CD14-positive monocyte (primary cell): ENCODE measurements at regions not wholly inside any gene's neighbourhood (a gene's known extent, or its start where the extent isn't known, plus 50 kb on each side); places are given as distances from the start of the nearest gene placed in this dataset.

Experiments used
- DNase-seq, 3 donors: peaks; one replicate each; pipeline ENCODE4 v3.0.0-alpha.2; 2011 to 2022
- H2AFZ ChIP-seq: 2 replicates; pipeline ENCODE4 v1.6.0; 2012; ENCODE audit warnings: mild to moderate bottlenecking, low read depth, low read length, inconsistent platforms; ENCODE audit not compliant: insufficient read depth, poor library complexity, severe bottlenecking
- H3K27ac ChIP-seq, 2 donors: 1 replicate in 1 of 2; 2 replicates in 1 of 2; pipeline ENCODE4 v1.5.1; 2012 to 2013; ENCODE audit warnings: low read length in 2 of 2, control low read depth in 1 of 2, inconsistent platforms in 1 of 2, low read depth in 1 of 2, mild to moderate bottlenecking in 1 of 2
- H3K27me3 ChIP-seq, 2 donors: one replicate each; pipeline versions ENCODE4 v1.6.0 to v1.6.1; 2011 to 2013; ENCODE audit warnings: low read length in 2 of 2; ENCODE audit not compliant: control insufficient read depth in 2 of 2, insufficient read depth in 2 of 2
- H3K36me3 ChIP-seq, 2 donors: replicated peaks in 1 of 2; 1 replicate in 1 of 2; 2 replicates in 1 of 2; pipeline versions ENCODE4 v1.5.1 to v1.6.1; 2012 to 2013; ENCODE audit warnings: low read length in 2 of 2, control low read depth in 1 of 2, inconsistent platforms in 1 of 2, mild to moderate bottlenecking in 1 of 2; ENCODE audit not compliant: insufficient read depth in 2 of 2, control insufficient read depth in 1 of 2
- H3K4me1 ChIP-seq, 2 donors: 1 replicate in 1 of 2; 2 replicates in 1 of 2; pipeline versions ENCODE4 v1.5.1 to v1.6.1; 2012 to 2013; ENCODE audit warnings: low read length in 2 of 2, control low read depth in 1 of 2, inconsistent platforms in 1 of 2, mild to moderate bottlenecking in 1 of 2, moderate library complexity in 1 of 2; ENCODE audit not compliant: insufficient read depth in 2 of 2, control insufficient read depth in 1 of 2
- H3K4me2 ChIP-seq: replicated peaks from 2 replicates; pipeline ENCODE3; 2012; ENCODE audit warnings: low read length, moderate library complexity, mild to moderate bottlenecking; ENCODE audit not compliant: poor library complexity, severe bottlenecking; ENCODE audit errors: extremely low read depth
- H3K4me3 ChIP-seq, 3 experiments: fragments of 200-600 bp in 1 of 3; sonication (generic) in 1 of 3; replicated peaks in 1 of 3; 1 replicate in 2 of 3; 2 replicates in 1 of 3; pipeline ENCODE4 v1.5.1; 2011 to 2013; ENCODE audit warnings: low read length in 3 of 3, mild to moderate bottlenecking in 3 of 3, control low read depth in 2 of 3, low read depth in 2 of 3, inconsistent platforms in 1 of 3, moderate library complexity in 1 of 3
- H3K79me2 ChIP-seq: 2 replicates; pipeline ENCODE4 v1.6.0; 2012; ENCODE audit warnings: mild to moderate bottlenecking, control low read depth, inconsistent platforms, low read length, moderate library complexity; ENCODE audit not compliant: insufficient read depth
- H3K9ac ChIP-seq: 2 replicates; pipeline ENCODE4 v1.6.0; 2017; ENCODE audit warnings: low read length, mild to moderate bottlenecking; ENCODE audit not compliant: insufficient read depth, poor library complexity, severe bottlenecking
- H3K9me3 ChIP-seq, 2 donors: replicated peaks in 1 of 2; 1 replicate in 1 of 2; 2 replicates in 1 of 2; pipeline versions ENCODE4 v1.5.1 to v1.6.1; 2012 to 2013; ENCODE audit warnings: low read length in 2 of 2, control low read depth in 1 of 2; ENCODE audit not compliant: control insufficient read depth in 1 of 2, insufficient read depth in 1 of 2
- H4K20me1 ChIP-seq: 2 replicates; pipeline ENCODE4 v1.6.0; 2012; ENCODE audit warnings: mild to moderate bottlenecking, low read length, control low read depth, moderate library complexity; ENCODE audit not compliant: insufficient read depth
- H3K27ac Mint-ChIP-seq, 7 donors: one replicate each; pipeline ENCODE4 v1.8.0; 2020; ENCODE audit warnings: mild to moderate bottlenecking in 7 of 7, mixed read lengths in 7 of 7, moderate library complexity in 6 of 7, inconsistent platforms in 2 of 7
- H3K27me3 Mint-ChIP-seq, 3 donors: one replicate each; pipeline ENCODE4 v1.8.0; 2021 to 2022; ENCODE audit warnings: low read depth in 3 of 3, mild to moderate bottlenecking in 3 of 3, mixed read lengths in 3 of 3, moderate library complexity in 3 of 3, inconsistent platforms in 1 of 3
- H3K36me3 Mint-ChIP-seq, 2 donors: one replicate each; pipeline ENCODE4 v1.8.0; 2020; ENCODE audit warnings: mixed read lengths in 2 of 2, inconsistent platforms in 1 of 2, mild to moderate bottlenecking in 1 of 2
- H3K4me1 Mint-ChIP-seq: one replicate; pipeline ENCODE4 v1.8.0; 2020; ENCODE audit warnings: mild to moderate bottlenecking, mixed read lengths
- H3K4me3 Mint-ChIP-seq, 2 donors: one replicate each; pipeline ENCODE4 v1.8.0; 2020; ENCODE audit warnings: mild to moderate bottlenecking in 2 of 2, mixed read lengths in 2 of 2, moderate library complexity in 1 of 2
- H3K9me3 Mint-ChIP-seq, 7 donors: one replicate each; pipeline ENCODE4 v1.8.0; 2020 to 2022; ENCODE audit warnings: mixed read lengths in 7 of 7, mild to moderate bottlenecking in 6 of 7, moderate library complexity in 6 of 7, inconsistent platforms in 2 of 7
- CTCF ChIP-seq: fragments of 200-600 bp; IDR thresholded peaks from one replicate; pipeline ENCODE4 v1.8.0; 2022; ENCODE audit warnings: antibody characterized with exemption, mild to moderate bottlenecking
- WGBS: methylation state at CpG from one replicate; pipeline ENCODE4 v1.1.5; 2013; ENCODE audit warnings: missing lambda C conversion rate; ENCODE audit not compliant: insufficient coverage; 5-methylcytosine and 5-hydroxymethylcytosine counted together
- intact Hi-C, 2 donors: fragments of 100-400 bp; cut with micrococcal nuclease; formaldehyde crosslinking; loops; one replicate each; pipeline versions ENCODE4 v1.15.0 to v1.15.1; 2023

- H3K4me2 ChIP-seq, result no peak overlapping the region
- DNase-seq, result no peak
- Mint-ChIP-seq H3K27ac (no peak overlapping the region), H3K36me3 (no peaks in the 10 kb centered on the region), H3K4me1 (peaks cover 12% of the 10 kb centered on the region), H3K4me3 (no peak overlapping the region), H3K27me3 (peaks cover 0 to 3% (median 2%) of the 10 kb centered on the region in 3 donors), H3K9me3 (no peaks in the 10 kb centered on the region)
- no peak overlapping the region for H3K9ac ChIP-seq
- no peaks in the 10 kb centered on the region for H3K36me3 ChIP-seq
- H3K27ac ChIP-seq, result no peak overlapping the region
- no peaks in the 10 kb centered on the region for H4K20me1 ChIP-seq
- H3K79me2 ChIP-seq, result no peaks in the 10 kb centered on the region
- H3K27me3 ChIP-seq, result no peaks in the 10 kb centered on the region
- intact Hi-C loops, result no loop called here
- no CpG with 5 or more reads among the region's 2 CpGs for WGBS
- no peak overlapping the region for H3K4me3 ChIP-seq
- H2AFZ ChIP-seq, result peak overlapping the region; percentile 4
- no peak for TF ChIP-seq CTCF
- peaks cover 14 to 18% of the 10 kb centered on the region in 2 donors for H3K4me1 ChIP-seq
- H3K9me3 ChIP-seq, result no peaks in the 10 kb centered on the region
Observed at GRCh38 chr6:134106702-134107101, 54.3 kb upstream of the SLC2A12 start.

- H3K27me3 Mint-ChIP-seq, result peaks cover 0 to 3% (median 2%) of the 10 kb centered on the region in 3 donors
Observed at GRCh38 chr6:134105940-134106339, 53.5 kb upstream of the SLC2A12 start.

More at GRCh38 chr6:134105940-134106339, 53.5 kb upstream of the SLC2A12 start:
- Histone ChIP-seq H3K36me3 (no peaks in the 10 kb centered on the region), H3K9me3 (no peaks in the 10 kb centered on the region), H3K27me3 (no peaks in the 10 kb centered on the region), H2AFZ (no peak overlapping the region), H3K4me2 (no peak overlapping the region), H3K27ac (no peak overlapping the region), H3K4me3 (no peak overlapping the region), H3K79me2 (no peaks in the 10 kb centered on the region), H3K9ac (no peak overlapping the region), H3K4me1 (peaks cover 14 to 18% of the 10 kb centered on the region in 2 donors), H4K20me1 (no peaks in the 10 kb centered on the region)
- no peaks in the 10 kb centered on the region for H3K9me3 Mint-ChIP-seq
- no peaks in the 10 kb centered on the region for H3K36me3 Mint-ChIP-seq
- peaks cover 12% of the 10 kb centered on the region for H3K4me1 Mint-ChIP-seq
- no peak overlapping the region for H3K4me3 Mint-ChIP-seq
- WGBS, result 100% methylated on average over 1 of the region's 1 CpG
- intact Hi-C loops, result no loop called here
- no peak overlapping the region for H3K27ac Mint-ChIP-seq
- TF ChIP-seq CTCF, result no peak
- no peak for DNase-seq
